ENCODE measurements at regions not wholly inside any gene's neighbourhood (a gene's known extent, or its start where the extent isn't known, plus 50 kb on each side); places are given as distances from the start of the nearest gene placed in this dataset.
"Not testable (repeated sequence)": the region's sequence is repeated elsewhere in the genome, so short reads cannot be mapped to it uniquely, and the experiment has no call there.

GRCh38 chr11:38384568-38384967, 1786.5 kb upstream of the RAG2 start:
- DNase-seq, result no peak

GRCh38 chr11:38365274-38365673, 1767.2 kb upstream of the RAG2 start:
- no peak for DNase-seq

- no peak for DNase-seq
These were observed 1758.2 kb upstream of the RAG2 start for GRCh38 chr11:38356255-38356654.

GRCh38 chr11:38345286-38345685, 1747.2 kb upstream of the RAG2 start:
- DNase-seq, result no peak

GRCh38 chr11:38341612-38342011, 1743.6 kb upstream of the RAG2 start:
- not testable (repeated sequence) for DNase-seq

- DNase-seq, result no peak
These were observed 1741.9 kb upstream of the RAG2 start for GRCh38 chr11:38339835-38340440.

- DNase-seq, result not testable (repeated sequence)
These were observed 1740.0 kb upstream of the RAG2 start for GRCh38 chr11:38338022-38338421.

GRCh38 chr11:38332046-38332445, 1734.0 kb upstream of the RAG2 start:
- no peak for DNase-seq

- no peak for DNase-seq
These were observed 1732.5 kb upstream of the RAG2 start for GRCh38 chr11:38330578-38330977.

GRCh38 chr11:38323961-38324761, 1726.1 kb upstream of the RAG2 start:
- no peak for DNase-seq

GRCh38 chr11:38315151-38315550, 1717.1 kb upstream of the RAG2 start:
- no peak for DNase-seq

- no peak for DNase-seq
These were observed 1709.4 kb upstream of the RAG2 start for GRCh38 chr11:38307455-38307854.

- DNase-seq, result no peak
These were observed 1707.6 kb upstream of the RAG2 start for GRCh38 chr11:38305682-38306081.

- no peak for DNase-seq
These were observed 1706.9 kb upstream of the RAG2 start for GRCh38 chr11:38304926-38305325.

GRCh38 chr11:38302564-38302963, 1704.5 kb upstream of the RAG2 start:
- DNase-seq, result no peak

- DNase-seq, result no peak
These were observed 1702.5 kb upstream of the RAG2 start for GRCh38 chr11:38300570-38300969.

GRCh38 chr11:38296211-38296776, 1698.3 kb upstream of the RAG2 start:
- no peak for DNase-seq

- no peak for DNase-seq
These were observed 1684.7 kb upstream of the RAG2 start for GRCh38 chr11:38282718-38283117.

- DNase-seq, result no peak
These were observed 1680.6 kb upstream of the RAG2 start for GRCh38 chr11:38278457-38279141.

- DNase-seq, result no peak
These were observed 1676.0 kb upstream of the RAG2 start for GRCh38 chr11:38274031-38274430.

GRCh38 chr11:38272376-38272775, 1674.3 kb upstream of the RAG2 start:
- DNase-seq, result no peak

GRCh38 chr11:38266691-38267090, 1668.7 kb upstream of the RAG2 start:
- DNase-seq, result no peak

- no peak for DNase-seq
These were observed 1658.4 kb upstream of the RAG2 start for GRCh38 chr11:38256436-38256835.

GRCh38 chr11:38254913-38255312, 1656.9 kb upstream of the RAG2 start:
- DNase-seq, result no peak

Data from NCI-H526 treated with DMSO at 0.1 percent for 48 hours (cell line).